Neural progenitor cell (in vitro differentiated cells): ENCODE measurements at regions not wholly inside any gene's neighbourhood (a gene's known extent, or its start where the extent isn't known, plus 50 kb on each side); places are given as distances from the start of the nearest gene placed in this dataset.
A peak's percentile ranks its signal among the peaks of the same experiment; 100 is the strongest.

ENCODE experiments used
- DNase-seq: peaks from one replicate; pipeline ENCODE4 v3.0.0-alpha.2; 2016; ENCODE audit warnings: low spot score
- H2AFZ ChIP-seq: fragments of 200-600 bp; sonication (generic); replicated peaks from 2 replicates; pipeline ENCODE4 v1.6.1; 2016; ENCODE audit warnings: antibody characterized with exemption
- H3F3A ChIP-seq: fragments of 200-600 bp; sonication (generic); 2 replicates; pipeline ENCODE4 v1.6.1; 2016; ENCODE audit warnings: antibody characterized with exemption, low read depth
- H3K27ac ChIP-seq: fragments of 200-600 bp; sonication (generic); 2 replicates; pipeline ENCODE4 v1.5.1; 2016; ENCODE audit warnings: mild to moderate bottlenecking
- H3K27me3 ChIP-seq: fragments of 200-600 bp; sonication (generic); 2 replicates; pipeline ENCODE4 v1.6.1; 2016; ENCODE audit warnings: mild to moderate bottlenecking, moderate library complexity
- H3K36me3 ChIP-seq: fragments of 200-600 bp; sonication (generic); 2 replicates; pipeline ENCODE4 v1.5.1; 2016
- H3K4me1 ChIP-seq: fragments of 200-600 bp; sonication (generic); 2 replicates; pipeline ENCODE4 v1.6.1; 2016; ENCODE audit warnings: mixed run types
- H3K4me2 ChIP-seq: fragments of 200-600 bp; sonication (generic); 2 replicates; pipeline ENCODE4 v1.6.1; 2016
- H3K4me3 ChIP-seq: fragments of 200-600 bp; sonication (generic); 2 replicates; pipeline ENCODE4 v1.5.1; 2016
- H3K79me2 ChIP-seq: fragments of 200-600 bp; sonication (generic); 2 replicates; pipeline ENCODE4 v1.6.1; 2016; ENCODE audit warnings: low read depth
- H3K9ac ChIP-seq: fragments of 200-600 bp; sonication (generic); 2 replicates; pipeline ENCODE4 v1.6.1; 2016
- H3K9me3 ChIP-seq: fragments of 200-600 bp; sonication (generic); 2 replicates; pipeline ENCODE4 v1.5.1; 2016; ENCODE audit warnings: low read depth
- H4K20me1 ChIP-seq: fragments of 200-600 bp; sonication (generic); 2 replicates; pipeline ENCODE4 v1.6.1; 2016; ENCODE audit warnings: low read depth
- H3K27ac Mint-ChIP-seq: 3 replicates; pipeline ENCODE4 v1.8.0; 2021; ENCODE audit warnings: mixed read lengths
- H3K27me3 Mint-ChIP-seq: 2 replicates; pipeline ENCODE4 v1.8.0; 2022; ENCODE audit warnings: low read depth, mild to moderate bottlenecking, inconsistent platforms, moderate library complexity, mixed read lengths; ENCODE audit not compliant: insufficient read depth
- H3K36me3 Mint-ChIP-seq: 3 replicates; pipeline ENCODE4 v1.8.0; 2021; ENCODE audit warnings: mixed read lengths
- H3K4me1 Mint-ChIP-seq: 3 replicates; pipeline ENCODE4 v1.8.0; 2021; ENCODE audit warnings: mixed read lengths
- H3K4me3 Mint-ChIP-seq: 3 replicates; pipeline ENCODE4 v1.8.0; 2021; ENCODE audit warnings: mild to moderate bottlenecking, moderate library complexity, mixed read lengths
- H3K9me3 Mint-ChIP-seq: 3 replicates; pipeline ENCODE4 v1.8.0; 2020; ENCODE audit warnings: mixed read lengths
- EZH2 ChIP-seq: fragments of 200-600 bp; sonication (generic); IDR thresholded peaks from 2 replicates; pipeline ENCODE4 v1.6.1; 2017; ENCODE audit warnings: antibody characterized with exemption, mild to moderate bottlenecking, moderate library complexity
- EZH2phosphoT487 ChIP-seq: fragments of 200-600 bp; sonication (generic); IDR thresholded peaks from 2 replicates; pipeline ENCODE4 v1.6.1; 2017; ENCODE audit warnings: antibody characterized with exemption
- TF ChIP-seq, protein P1 (sequence below): fragments of 200-600 bp; sonication (generic); IDR thresholded peaks from 2 replicates; pipeline ENCODE4 v1.5.1; 2017; ENCODE audit warnings: antibody characterized with exemption, mild to moderate bottlenecking

DNA sequence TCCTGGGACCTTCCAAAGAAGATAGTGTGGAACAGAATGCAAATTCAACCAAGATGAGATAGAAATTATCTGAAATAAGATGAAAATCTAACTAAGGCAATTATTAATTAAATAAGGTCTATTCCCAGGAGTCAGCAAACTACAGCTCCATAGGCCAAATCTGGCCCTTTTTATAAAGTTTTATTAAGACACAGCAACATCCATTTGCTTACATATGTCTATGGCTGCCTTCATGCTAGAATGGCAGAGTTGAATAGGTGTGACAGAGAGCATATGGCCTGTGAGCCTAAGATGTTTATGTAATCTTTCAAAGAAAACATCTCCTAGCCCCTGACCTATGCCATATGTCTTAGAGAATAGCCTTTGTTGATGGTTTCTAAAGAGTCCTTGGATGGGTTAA is 503.0 kb downstream of the EDEM1 start:
- Histone ChIP-seq H3K9ac (no peak overlapping the region), H3F3A (no peaks in the 10 kb centered on the region), H2AFZ (no peak overlapping the region), H3K79me2 (no peaks in the 10 kb centered on the region), H4K20me1 (no peaks in the 10 kb centered on the region), H3K9me3 (no peaks in the 10 kb centered on the region), H3K4me2 (no peak overlapping the region), H3K27ac (no peak overlapping the region), H3K27me3 (no peaks in the 10 kb centered on the region), H3K4me3 (no peak overlapping the region), H3K36me3 (no peaks in the 10 kb centered on the region), H3K4me1 (no peaks in the 10 kb centered on the region)
- Mint-ChIP-seq H3K4me1 (peaks cover 10% of the 10 kb centered on the region), H3K4me3 (no peak overlapping the region), H3K9me3 (peaks cover 12% of the 10 kb centered on the region), H3K27ac (no peak overlapping the region), H3K27me3 (peaks cover 6% of the 10 kb centered on the region), H3K36me3 (no peaks in the 10 kb centered on the region)
- TF ChIP-seq, protein P1, sequence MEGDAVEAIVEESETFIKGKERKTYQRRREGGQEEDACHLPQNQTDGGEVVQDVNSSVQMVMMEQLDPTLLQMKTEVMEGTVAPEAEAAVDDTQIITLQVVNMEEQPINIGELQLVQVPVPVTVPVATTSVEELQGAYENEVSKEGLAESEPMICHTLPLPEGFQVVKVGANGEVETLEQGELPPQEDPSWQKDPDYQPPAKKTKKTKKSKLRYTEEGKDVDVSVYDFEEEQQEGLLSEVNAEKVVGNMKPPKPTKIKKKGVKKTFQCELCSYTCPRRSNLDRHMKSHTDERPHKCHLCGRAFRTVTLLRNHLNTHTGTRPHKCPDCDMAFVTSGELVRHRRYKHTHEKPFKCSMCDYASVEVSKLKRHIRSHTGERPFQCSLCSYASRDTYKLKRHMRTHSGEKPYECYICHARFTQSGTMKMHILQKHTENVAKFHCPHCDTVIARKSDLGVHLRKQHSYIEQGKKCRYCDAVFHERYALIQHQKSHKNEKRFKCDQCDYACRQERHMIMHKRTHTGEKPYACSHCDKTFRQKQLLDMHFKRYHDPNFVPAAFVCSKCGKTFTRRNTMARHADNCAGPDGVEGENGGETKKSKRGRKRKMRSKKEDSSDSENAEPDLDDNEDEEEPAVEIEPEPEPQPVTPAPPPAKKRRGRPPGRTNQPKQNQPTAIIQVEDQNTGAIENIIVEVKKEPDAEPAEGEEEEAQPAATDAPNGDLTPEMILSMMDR: no peak
- TF ChIP-seq EZH2phosphoT487 (no peak), EZH2 (no peak)
- no peak for DNase-seq

- Histone ChIP-seq H3K9ac (no peak overlapping the region), H3K27ac (no peak overlapping the region), H4K20me1 (no peaks in the 10 kb centered on the region), H3K4me3 (no peak overlapping the region), H2AFZ (no peak overlapping the region), H3K27me3 (no peaks in the 10 kb centered on the region), H3K4me1 (no peaks in the 10 kb centered on the region), H3F3A (no peaks in the 10 kb centered on the region), H3K36me3 (no peaks in the 10 kb centered on the region), H3K9me3 (no peaks in the 10 kb centered on the region), H3K79me2 (no peaks in the 10 kb centered on the region), H3K4me2 (no peak overlapping the region)
- DNase-seq: no peak
- no peak for TF ChIP-seq EZH2
- TF ChIP-seq, protein P1: no peak
- no peak for TF ChIP-seq EZH2phosphoT487
- Mint-ChIP-seq H3K36me3 (no peaks in the 10 kb centered on the region), H3K4me3 (peak overlapping the region; percentile 34), H3K27ac (no peak overlapping the region), H3K9me3 (peaks cover 12% of the 10 kb centered on the region), H3K4me1 (peaks cover 10% of the 10 kb centered on the region), H3K27me3 (peaks cover 6% of the 10 kb centered on the region)
Observed at GRCh38 chr3:5690904-5691532, 503.5 kb downstream of the EDEM1 start.

DNA sequence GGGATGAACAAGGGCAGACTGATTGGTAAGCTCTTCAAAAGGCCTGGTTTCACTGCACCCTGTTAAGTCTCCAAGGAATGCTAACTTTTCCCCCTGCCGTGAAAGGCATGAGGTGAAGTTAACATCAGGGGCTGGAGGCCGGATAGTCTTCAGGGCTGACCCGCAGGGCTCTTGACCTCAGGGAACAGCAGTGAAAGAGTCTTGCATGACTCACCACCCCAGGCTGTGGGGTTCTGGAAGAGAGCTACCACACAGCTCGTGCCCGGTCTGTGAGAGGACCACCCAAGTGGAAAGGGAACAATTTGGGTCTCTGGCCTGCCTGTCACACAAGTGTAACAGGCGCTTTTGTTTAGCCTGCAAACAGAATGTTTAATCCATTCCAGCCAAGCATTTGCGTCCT is 504.9 kb downstream of the EDEM1 start:
- Mint-ChIP-seq H3K4me3 (no peak overlapping the region), H3K36me3 (no peaks in the 10 kb centered on the region), H3K27me3 (peaks cover 6% of the 10 kb centered on the region), H3K27ac (no peak overlapping the region), H3K4me1 (peaks cover 10% of the 10 kb centered on the region), H3K9me3 (peaks cover 12% of the 10 kb centered on the region)
- no peaks in the 10 kb centered on the region for H3K27me3 ChIP-seq
- no peak overlapping the region for H3K4me2 ChIP-seq
- H3K9me3 ChIP-seq: no peaks in the 10 kb centered on the region
- no peaks in the 10 kb centered on the region for H3F3A ChIP-seq
- H3K4me1 ChIP-seq: no peaks in the 10 kb centered on the region
- H3K27ac ChIP-seq: no peak overlapping the region
- H2AFZ ChIP-seq: no peak overlapping the region
- peak; percentile 42 for DNase-seq
- no peak for TF ChIP-seq EZH2
- TF ChIP-seq, protein P1: no peak
- TF ChIP-seq EZH2phosphoT487: no peak
- H3K9ac ChIP-seq: no peak overlapping the region
- no peaks in the 10 kb centered on the region for H3K36me3 ChIP-seq
- no peaks in the 10 kb centered on the region for H3K79me2 ChIP-seq
- H4K20me1 ChIP-seq: no peaks in the 10 kb centered on the region
- no peak overlapping the region for H3K4me3 ChIP-seq
